ENCODE measurements at regions not wholly inside any gene's neighbourhood (a gene's known extent, or its start where the extent isn't known, plus 50 kb on each side); places are given as distances from the start of the nearest gene placed in this dataset.

- TF ChIP-seq EZH2 (IDR thresholded peaks at IDR 0.05; ENCODE audit: low read length, unreplicated experiment) (no peak), EZH2phosphoT487 (IDR thresholded peaks at IDR 0.05; ENCODE audit: borderline replicate concordance, low read length) (no peak)
- TF ChIP-seq, protein P1, sequence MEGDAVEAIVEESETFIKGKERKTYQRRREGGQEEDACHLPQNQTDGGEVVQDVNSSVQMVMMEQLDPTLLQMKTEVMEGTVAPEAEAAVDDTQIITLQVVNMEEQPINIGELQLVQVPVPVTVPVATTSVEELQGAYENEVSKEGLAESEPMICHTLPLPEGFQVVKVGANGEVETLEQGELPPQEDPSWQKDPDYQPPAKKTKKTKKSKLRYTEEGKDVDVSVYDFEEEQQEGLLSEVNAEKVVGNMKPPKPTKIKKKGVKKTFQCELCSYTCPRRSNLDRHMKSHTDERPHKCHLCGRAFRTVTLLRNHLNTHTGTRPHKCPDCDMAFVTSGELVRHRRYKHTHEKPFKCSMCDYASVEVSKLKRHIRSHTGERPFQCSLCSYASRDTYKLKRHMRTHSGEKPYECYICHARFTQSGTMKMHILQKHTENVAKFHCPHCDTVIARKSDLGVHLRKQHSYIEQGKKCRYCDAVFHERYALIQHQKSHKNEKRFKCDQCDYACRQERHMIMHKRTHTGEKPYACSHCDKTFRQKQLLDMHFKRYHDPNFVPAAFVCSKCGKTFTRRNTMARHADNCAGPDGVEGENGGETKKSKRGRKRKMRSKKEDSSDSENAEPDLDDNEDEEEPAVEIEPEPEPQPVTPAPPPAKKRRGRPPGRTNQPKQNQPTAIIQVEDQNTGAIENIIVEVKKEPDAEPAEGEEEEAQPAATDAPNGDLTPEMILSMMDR (conservative IDR thresholded peaks at IDR 0.05; ENCODE audit: low read depth, low read length), result no peak
These were observed 189.4 kb upstream of the MTPN start for GRCh38 chr7:136166521-136166920.
